ENCODE measurements at regions not wholly inside any gene's neighbourhood (a gene's known extent, or its start where the extent isn't known, plus 50 kb on each side); places are given as distances from the start of the nearest gene placed in this dataset.

DNA sequence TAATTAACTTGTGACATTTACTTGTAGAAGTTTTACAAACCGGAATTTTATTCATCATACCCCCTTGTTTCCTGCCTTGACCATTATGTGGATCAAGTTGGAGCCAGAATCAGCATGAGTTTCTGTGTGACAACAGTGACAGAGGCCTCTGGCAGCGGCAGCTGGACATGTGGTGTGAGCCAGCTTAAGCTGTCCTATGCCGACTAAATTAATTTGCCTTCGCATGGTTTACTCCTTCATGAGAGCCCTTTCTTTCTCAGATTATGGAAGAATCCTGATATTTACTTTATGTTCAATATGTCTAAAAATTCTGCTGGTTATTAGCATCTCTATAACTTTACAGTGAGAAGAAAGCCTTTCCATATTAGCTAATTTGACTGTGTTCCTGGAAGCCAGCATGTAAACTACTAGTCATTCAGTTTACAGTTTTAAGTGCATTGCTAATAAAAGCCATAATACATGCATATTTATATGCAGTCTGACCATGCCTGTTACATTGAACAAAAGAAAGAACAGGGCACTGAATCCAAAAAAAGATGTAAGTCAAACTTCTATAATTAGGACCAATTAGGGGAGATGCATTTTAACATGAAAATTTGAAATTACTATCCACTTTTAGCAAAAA, 495.8 kb upstream of the ACVR2A start:
- Histone ChIP-seq H3K4me2 (ENCODE audit: insufficient read depth, insufficient read length, low read length) (no peak overlapping the region), H2BK15ac (ENCODE audit: low read depth, low read length) (no peak overlapping the region), H3K4ac (ENCODE audit: low read depth, low read length) (no peak overlapping the region), H3K18ac (ENCODE audit: insufficient read length, low read depth, low read length) (no peak overlapping the region), H2BK120ac (ENCODE audit: low read depth, low read length, poor library complexity, severe bottlenecking) (no peak overlapping the region), H3K23ac (ENCODE audit: insufficient read length, low read depth, low read length) (no peak overlapping the region), H3K9ac (ENCODE audit: extremely low read depth, insufficient read length, low read length) (no peak overlapping the region), H4K20me1 (ENCODE audit: control insufficient read depth, insufficient read depth, insufficient read length) (no peaks in the 10 kb centered on the region), H3K27me3 (ENCODE audit: insufficient read depth, low read length) (no peaks in the 10 kb centered on the region), H3K9me3 (ENCODE audit: control insufficient read depth, low read depth, low read length) (no peaks in the 10 kb centered on the region), H2BK12ac (ENCODE audit: insufficient read length, low read depth, low read length) (no peak overlapping the region), H2BK20ac (ENCODE audit: low read depth, low read length, poor library complexity, severe bottlenecking) (no peak overlapping the region), H2AFZ (ENCODE audit: low read length) (no peak overlapping the region), H4K5ac (ENCODE audit: insufficient read length, low read depth, low read length) (no peak overlapping the region), H2AK5ac (ENCODE audit: insufficient read length, low read length) (no peak overlapping the region), H3K56ac (ENCODE audit: insufficient read length, low read depth, low read length) (no peak overlapping the region), H3K79me2 (ENCODE audit: insufficient read depth, low read length) (no peaks in the 10 kb centered on the region), H3K79me1 (ENCODE audit: insufficient read depth, low read depth, low read length, poor library complexity, severe bottlenecking) (no peaks in the 10 kb centered on the region), H4K91ac (ENCODE audit: insufficient read length, low read depth, low read length) (no peak overlapping the region), H3T11ph (ENCODE audit: low read length) (no peak overlapping the region), H3K27ac (ENCODE audit: insufficient read length, low read depth, low read length) (no peak overlapping the region), H3K23me2 (ENCODE audit: insufficient read length, low read depth, low read length, poor library complexity, severe bottlenecking) (no peaks in the 10 kb centered on the region), H2BK5ac (ENCODE audit: insufficient read length, low read length) (no peak overlapping the region), H3K4me1 (ENCODE audit: insufficient read depth, low read length) (no peaks in the 10 kb centered on the region), H4K8ac (replicated peaks; ENCODE audit: insufficient read length, low read depth, low read length) (no peak overlapping the region), H3K14ac (ENCODE audit: insufficient read depth, low read length) (no peak overlapping the region)
- Mint-ChIP-seq H3K27me3 (ENCODE audit: low read depth) (no peaks in the 10 kb centered on the region), H3K9me3 (peaks cover 18 to 19% of the 10 kb centered on the region in 2 experiments), H3K36me3 (ENCODE audit: insufficient read depth in 1 of 3, low read depth in 3 of 3) (peaks cover 11 to 22% (median 12%) of the 10 kb centered on the region in 3 experiments), H3K4me3 (no peak overlapping the region), H3K4me1 (peaks cover 4% of the 10 kb centered on the region in 2 experiments; a peak in 1 of 4 replicates), H3K27ac (no peak overlapping the region)
- DNase-seq = no peak
- TF ChIP-seq, protein P1, sequence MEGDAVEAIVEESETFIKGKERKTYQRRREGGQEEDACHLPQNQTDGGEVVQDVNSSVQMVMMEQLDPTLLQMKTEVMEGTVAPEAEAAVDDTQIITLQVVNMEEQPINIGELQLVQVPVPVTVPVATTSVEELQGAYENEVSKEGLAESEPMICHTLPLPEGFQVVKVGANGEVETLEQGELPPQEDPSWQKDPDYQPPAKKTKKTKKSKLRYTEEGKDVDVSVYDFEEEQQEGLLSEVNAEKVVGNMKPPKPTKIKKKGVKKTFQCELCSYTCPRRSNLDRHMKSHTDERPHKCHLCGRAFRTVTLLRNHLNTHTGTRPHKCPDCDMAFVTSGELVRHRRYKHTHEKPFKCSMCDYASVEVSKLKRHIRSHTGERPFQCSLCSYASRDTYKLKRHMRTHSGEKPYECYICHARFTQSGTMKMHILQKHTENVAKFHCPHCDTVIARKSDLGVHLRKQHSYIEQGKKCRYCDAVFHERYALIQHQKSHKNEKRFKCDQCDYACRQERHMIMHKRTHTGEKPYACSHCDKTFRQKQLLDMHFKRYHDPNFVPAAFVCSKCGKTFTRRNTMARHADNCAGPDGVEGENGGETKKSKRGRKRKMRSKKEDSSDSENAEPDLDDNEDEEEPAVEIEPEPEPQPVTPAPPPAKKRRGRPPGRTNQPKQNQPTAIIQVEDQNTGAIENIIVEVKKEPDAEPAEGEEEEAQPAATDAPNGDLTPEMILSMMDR (conservative IDR thresholded peaks at IDR 0.05) = no peak
- no CpG with 5 or more reads among the region's 4 CpGs for WGBS (ENCODE audit: extremely low coverage, insufficient read length, low lambda C conversion rate)
